WTC11 (cell line): ENCODE measurements at regions not wholly inside any gene's neighbourhood (a gene's known extent, or its start where the extent isn't known, plus 50 kb on each side); places are given as distances from the start of the nearest gene placed in this dataset.

Experiments used
- ATAC-seq: fragments of 200-7000 bp; cut with Tn5 transposase; 2 replicates; pipeline ENCODE4 v1.10.0; 2021; ENCODE audit warnings: mild to moderate bottlenecking, moderate library complexity
- CTCF ChIA-PET: fragments of 300-600 bp; sonication (Branson Sonifier 250); formaldehyde crosslinking; loops from one replicate; lab custom pipeline; 2021; ENCODE audit warnings: antibody characterized with exemption; lab: Charles Lee
- POLR2A ChIA-PET: fragments of 350-600 bp; sonication (Branson Sonifier 250); formaldehyde crosslinking; loops from one replicate; lab custom pipeline; 2021; ENCODE audit warnings: antibody characterized with exemption; lab: Charles Lee
- DNase-seq: peaks from one replicate; pipeline ENCODE4 v3.0.0; 2021; ENCODE audit warnings: low spot score
- H3K27ac Mint-ChIP-seq: 2 replicates; pipeline ENCODE4 v1.8.0; 2021; ENCODE audit warnings: mixed read lengths
- H3K27me3 Mint-ChIP-seq: 2 replicates; pipeline ENCODE4 v1.8.0; 2021; ENCODE audit warnings: low read depth, mild to moderate bottlenecking, moderate library complexity, mixed read lengths
- H3K36me3 Mint-ChIP-seq: 2 replicates; pipeline ENCODE4 v1.8.0; 2021; ENCODE audit warnings: mixed read lengths
- H3K4me1 Mint-ChIP-seq: 2 replicates; pipeline ENCODE4 v1.8.0; 2022; ENCODE audit warnings: mixed read lengths
- H3K4me3 Mint-ChIP-seq: 2 replicates; pipeline ENCODE4 v1.8.0; 2021; ENCODE audit warnings: mild to moderate bottlenecking, moderate library complexity, mixed read lengths
- H3K9me3 Mint-ChIP-seq: 2 replicates; pipeline ENCODE4 v1.8.0; 2021; ENCODE audit warnings: mixed read lengths
- AR ChIP-seq: fragments of 250-450 bp; sonication (Bioruptor Pico); IDR thresholded peaks from 2 replicates; pipeline ENCODE4 v1.9.0; 2021; ENCODE audit warnings: mild to moderate bottlenecking
- E2F1 ChIP-seq: sonication (generic); formaldehyde crosslinking; IDR thresholded peaks from 2 replicates; pipeline ENCODE4 v1.8.0; 2022; ENCODE audit warnings: mild to moderate bottlenecking, missing genetic modification reagents
- GABPB1 ChIP-seq: sonication (generic); formaldehyde crosslinking; IDR thresholded peaks from 2 replicates; pipeline ENCODE4 v1.8.1; 2023; ENCODE audit warnings: mild to moderate bottlenecking, missing genetic modification reagents
- GRHL2 ChIP-seq: fragments of 250-450 bp; sonication (Bioruptor Pico); IDR thresholded peaks from 2 replicates; pipeline ENCODE4 v1.8.0; 2022; ENCODE audit warnings: mild to moderate bottlenecking, moderate library complexity; ENCODE audit not compliant: insufficient replicate concordance, severe bottlenecking
- JAZF1 ChIP-seq: fragments of 250-450 bp; sonication (Bioruptor Pico); IDR thresholded peaks from 2 replicates; pipeline ENCODE4 v1.9.0; 2021; ENCODE audit warnings: moderate library complexity, mild to moderate bottlenecking, inconsistent platforms
- JUN ChIP-seq: sonication (generic); formaldehyde crosslinking; IDR thresholded peaks from 2 replicates; pipeline ENCODE4 v1.8.0; 2023; ENCODE audit warnings: mild to moderate bottlenecking, missing genetic modification reagents
- MYBL2 ChIP-seq: sonication (generic); formaldehyde crosslinking; IDR thresholded peaks from 2 replicates; pipeline ENCODE4 v1.8.1; 2023; ENCODE audit warnings: mild to moderate bottlenecking, moderate library complexity, missing genetic modification reagents
- NFE2L1 ChIP-seq: sonication (generic); formaldehyde crosslinking; IDR thresholded peaks from 2 replicates; pipeline ENCODE4 v1.8.1; 2023; ENCODE audit warnings: missing genetic modification reagents
- NR3C1 ChIP-seq: sonication (generic); formaldehyde crosslinking; conservative IDR thresholded peaks from 2 replicates; pipeline ENCODE4 v1.8.1; 2023; ENCODE audit warnings: low read depth, mild to moderate bottlenecking, missing genetic modification reagents
- TCF7 ChIP-seq: sonication (generic); formaldehyde crosslinking; IDR thresholded peaks from 2 replicates; pipeline ENCODE4 v1.8.0; 2022; ENCODE audit warnings: mild to moderate bottlenecking, low read depth, missing genetic modification reagents, moderate library complexity
- TEAD1 ChIP-seq: sonication (generic); formaldehyde crosslinking; IDR thresholded peaks from 2 replicates; pipeline ENCODE4 v1.8.0; 2022; ENCODE audit warnings: mild to moderate bottlenecking, missing genetic modification reagents
- ZBTB21 ChIP-seq: sonication (generic); formaldehyde crosslinking; IDR thresholded peaks from 2 replicates; pipeline ENCODE4 v1.8.1; 2023; ENCODE audit warnings: mild to moderate bottlenecking, missing genetic modification reagents, borderline replicate concordance
- ZNF232 ChIP-seq: sonication (generic); formaldehyde crosslinking; IDR thresholded peaks from 2 replicates; pipeline ENCODE4 v1.8.0; 2022; ENCODE audit warnings: mild to moderate bottlenecking, missing genetic modification reagents
- ZNF263 ChIP-seq: sonication (generic); formaldehyde crosslinking; IDR thresholded peaks from 2 replicates; pipeline ENCODE4 v1.8.1; 2022; ENCODE audit warnings: low read depth, mild to moderate bottlenecking, moderate library complexity, missing genetic modification reagents
- ZNF396 ChIP-seq: fragments of 250-450 bp; sonication (Bioruptor Pico); IDR thresholded peaks from 2 replicates; pipeline ENCODE4 v1.8.0; 2021; ENCODE audit warnings: mild to moderate bottlenecking, moderate library complexity, borderline replicate concordance
- TF ChIP-seq, protein P1 (sequence below): sonication (generic); formaldehyde crosslinking; IDR thresholded peaks from 2 replicates; pipeline ENCODE4 v1.8.1; 2023; ENCODE audit warnings: mild to moderate bottlenecking, missing genetic modification reagents, moderate library complexity
- TF ChIP-seq, protein P2 (sequence below): sonication (generic); formaldehyde crosslinking; IDR thresholded peaks from 2 replicates; pipeline ENCODE4 v1.8.0; 2022; ENCODE audit warnings: missing genetic modification reagents
- TF ChIP-seq, protein P3 (sequence below): sonication (generic); formaldehyde crosslinking; IDR thresholded peaks from 2 replicates; pipeline ENCODE4 v1.8.1; 2022; ENCODE audit warnings: mild to moderate bottlenecking, missing genetic modification reagents, moderate library complexity, borderline replicate concordance
- TF ChIP-seq, protein P4 (sequence below): sonication (generic); formaldehyde crosslinking; IDR thresholded peaks from 2 replicates; pipeline ENCODE4 v1.8.1; 2023; ENCODE audit warnings: mild to moderate bottlenecking, missing genetic modification reagents
- TF ChIP-seq, protein P5 (sequence below): sonication (generic); formaldehyde crosslinking; IDR thresholded peaks from 2 replicates; pipeline ENCODE4 v1.8.1; 2022; ENCODE audit warnings: mild to moderate bottlenecking, moderate library complexity, missing genetic modification reagents
- TF ChIP-seq, protein P6 (sequence below): sonication (generic); formaldehyde crosslinking; IDR thresholded peaks from 2 replicates; pipeline ENCODE4 v1.8.0; 2023; ENCODE audit warnings: mild to moderate bottlenecking, missing genetic modification reagents

DNA sequence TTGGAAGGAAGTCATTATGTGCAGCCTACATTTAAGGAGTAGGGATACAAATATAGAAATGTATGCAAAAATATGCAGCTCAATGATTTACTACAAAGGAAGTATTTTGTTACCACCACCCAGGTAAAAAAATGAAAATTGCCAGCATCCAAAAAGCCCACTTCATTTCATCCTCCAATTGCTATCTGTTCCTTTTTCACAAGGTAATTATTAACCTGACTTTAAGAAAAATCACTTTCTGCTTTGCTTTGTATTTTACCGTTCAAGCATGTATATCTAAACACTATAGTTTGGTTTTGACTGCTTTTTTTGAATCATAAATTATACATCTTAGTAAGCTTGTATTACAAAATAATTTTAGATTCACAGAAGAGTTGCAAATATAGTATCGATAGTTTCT, 768.5 kb upstream of the GJE1 start:
- no peak for DNase-seq
- H3K9me3 Mint-ChIP-seq = peaks cover 20% of the 10 kb centered on the region
- H3K4me3 Mint-ChIP-seq = no peak overlapping the region
- CTCF ChIA-PET = no interaction called here
- no peak overlapping the region for H3K27ac Mint-ChIP-seq
- ATAC-seq = no peak
- TF ChIP-seq, protein P1, sequence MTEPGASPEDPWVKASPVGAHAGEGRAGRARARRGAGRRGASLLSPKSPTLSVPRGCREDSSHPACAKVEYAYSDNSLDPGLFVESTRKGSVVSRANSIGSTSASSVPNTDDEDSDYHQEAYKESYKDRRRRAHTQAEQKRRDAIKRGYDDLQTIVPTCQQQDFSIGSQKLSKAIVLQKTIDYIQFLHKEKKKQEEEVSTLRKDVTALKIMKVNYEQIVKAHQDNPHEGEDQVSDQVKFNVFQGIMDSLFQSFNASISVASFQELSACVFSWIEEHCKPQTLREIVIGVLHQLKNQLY (CRISPR knock-in tag) = no peak
- no peak for TF ChIP-seq ZNF396 (CRISPR knock-in tag)
- TF ChIP-seq AR (CRISPR knock-in tag) = no peak
- TF ChIP-seq NR3C1 (CRISPR knock-in tag) = no peak
- TF ChIP-seq ZNF232 (CRISPR knock-in tag) = no peak
- TF ChIP-seq, protein P2, sequence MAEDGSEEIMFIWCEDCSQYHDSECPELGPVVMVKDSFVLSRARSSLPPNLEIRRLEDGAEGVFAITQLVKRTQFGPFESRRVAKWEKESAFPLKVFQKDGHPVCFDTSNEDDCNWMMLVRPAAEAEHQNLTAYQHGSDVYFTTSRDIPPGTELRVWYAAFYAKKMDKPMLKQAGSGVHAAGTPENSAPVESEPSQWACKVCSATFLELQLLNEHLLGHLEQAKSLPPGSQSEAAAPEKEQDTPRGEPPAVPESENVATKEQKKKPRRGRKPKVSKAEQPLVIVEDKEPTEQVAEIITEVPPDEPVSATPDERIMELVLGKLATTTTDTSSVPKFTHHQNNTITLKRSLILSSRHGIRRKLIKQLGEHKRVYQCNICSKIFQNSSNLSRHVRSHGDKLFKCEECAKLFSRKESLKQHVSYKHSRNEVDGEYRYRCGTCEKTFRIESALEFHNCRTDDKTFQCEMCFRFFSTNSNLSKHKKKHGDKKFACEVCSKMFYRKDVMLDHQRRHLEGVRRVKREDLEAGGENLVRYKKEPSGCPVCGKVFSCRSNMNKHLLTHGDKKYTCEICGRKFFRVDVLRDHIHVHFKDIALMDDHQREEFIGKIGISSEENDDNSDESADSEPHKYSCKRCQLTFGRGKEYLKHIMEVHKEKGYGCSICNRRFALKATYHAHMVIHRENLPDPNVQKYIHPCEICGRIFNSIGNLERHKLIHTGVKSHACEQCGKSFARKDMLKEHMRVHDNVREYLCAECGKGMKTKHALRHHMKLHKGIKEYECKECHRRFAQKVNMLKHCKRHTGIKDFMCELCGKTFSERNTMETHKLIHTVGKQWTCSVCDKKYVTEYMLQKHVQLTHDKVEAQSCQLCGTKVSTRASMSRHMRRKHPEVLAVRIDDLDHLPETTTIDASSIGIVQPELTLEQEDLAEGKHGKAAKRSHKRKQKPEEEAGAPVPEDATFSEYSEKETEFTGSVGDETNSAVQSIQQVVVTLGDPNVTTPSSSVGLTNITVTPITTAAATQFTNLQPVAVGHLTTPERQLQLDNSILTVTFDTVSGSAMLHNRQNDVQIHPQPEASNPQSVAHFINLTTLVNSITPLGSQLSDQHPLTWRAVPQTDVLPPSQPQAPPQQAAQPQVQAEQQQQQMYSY (CRISPR knock-in tag) = no peak
- TF ChIP-seq E2F1 (CRISPR knock-in tag) = no peak
- TF ChIP-seq, protein P3, sequence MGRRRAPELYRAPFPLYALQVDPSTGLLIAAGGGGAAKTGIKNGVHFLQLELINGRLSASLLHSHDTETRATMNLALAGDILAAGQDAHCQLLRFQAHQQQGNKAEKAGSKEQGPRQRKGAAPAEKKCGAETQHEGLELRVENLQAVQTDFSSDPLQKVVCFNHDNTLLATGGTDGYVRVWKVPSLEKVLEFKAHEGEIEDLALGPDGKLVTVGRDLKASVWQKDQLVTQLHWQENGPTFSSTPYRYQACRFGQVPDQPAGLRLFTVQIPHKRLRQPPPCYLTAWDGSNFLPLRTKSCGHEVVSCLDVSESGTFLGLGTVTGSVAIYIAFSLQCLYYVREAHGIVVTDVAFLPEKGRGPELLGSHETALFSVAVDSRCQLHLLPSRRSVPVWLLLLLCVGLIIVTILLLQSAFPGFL = no peak
- TF ChIP-seq JAZF1 (CRISPR knock-in tag) = no peak
- no peak for TF ChIP-seq TEAD1
- TF ChIP-seq, protein P4, sequence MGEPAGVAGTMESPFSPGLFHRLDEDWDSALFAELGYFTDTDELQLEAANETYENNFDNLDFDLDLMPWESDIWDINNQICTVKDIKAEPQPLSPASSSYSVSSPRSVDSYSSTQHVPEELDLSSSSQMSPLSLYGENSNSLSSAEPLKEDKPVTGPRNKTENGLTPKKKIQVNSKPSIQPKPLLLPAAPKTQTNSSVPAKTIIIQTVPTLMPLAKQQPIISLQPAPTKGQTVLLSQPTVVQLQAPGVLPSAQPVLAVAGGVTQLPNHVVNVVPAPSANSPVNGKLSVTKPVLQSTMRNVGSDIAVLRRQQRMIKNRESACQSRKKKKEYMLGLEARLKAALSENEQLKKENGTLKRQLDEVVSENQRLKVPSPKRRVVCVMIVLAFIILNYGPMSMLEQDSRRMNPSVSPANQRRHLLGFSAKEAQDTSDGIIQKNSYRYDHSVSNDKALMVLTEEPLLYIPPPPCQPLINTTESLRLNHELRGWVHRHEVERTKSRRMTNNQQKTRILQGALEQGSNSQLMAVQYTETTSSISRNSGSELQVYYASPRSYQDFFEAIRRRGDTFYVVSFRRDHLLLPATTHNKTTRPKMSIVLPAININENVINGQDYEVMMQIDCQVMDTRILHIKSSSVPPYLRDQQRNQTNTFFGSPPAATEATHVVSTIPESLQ = no peak
- TF ChIP-seq TCF7 = no peak
- no peaks in the 10 kb centered on the region for H3K27me3 Mint-ChIP-seq
- peaks cover 8% of the 10 kb centered on the region for H3K4me1 Mint-ChIP-seq
- POLR2A ChIA-PET = no interaction called here
- H3K36me3 Mint-ChIP-seq = peaks cover 13% of the 10 kb centered on the region

- Mint-ChIP-seq H3K27ac (no peak overlapping the region), H3K4me3 (no peak overlapping the region), H3K27me3 (no peaks in the 10 kb centered on the region), H3K9me3 (peaks cover 20% of the 10 kb centered on the region), H3K36me3 (peaks cover 23% of the 10 kb centered on the region), H3K4me1 (peaks cover 8% of the 10 kb centered on the region)
- DNase-seq (no peak), ATAC-seq (no peak)
- ChIA-PET CTCF (no interaction called here), POLR2A (no interaction called here)
- no peak for TF ChIP-seq GABPB1 (CRISPR knock-in tag)
- TF ChIP-seq JUN (CRISPR knock-in tag) = no peak
- no peak for TF ChIP-seq MYBL2 (CRISPR knock-in tag)
- no peak for TF ChIP-seq ZBTB21 (CRISPR knock-in tag)
- TF ChIP-seq ZNF232 (CRISPR knock-in tag) = no peak
- TF ChIP-seq NFE2L1 (CRISPR knock-in tag) = no peak
- no peak for TF ChIP-seq GRHL2 (CRISPR knock-in tag)
- no peak for TF ChIP-seq ZNF263 (CRISPR knock-in tag)
- TF ChIP-seq, protein P5, sequence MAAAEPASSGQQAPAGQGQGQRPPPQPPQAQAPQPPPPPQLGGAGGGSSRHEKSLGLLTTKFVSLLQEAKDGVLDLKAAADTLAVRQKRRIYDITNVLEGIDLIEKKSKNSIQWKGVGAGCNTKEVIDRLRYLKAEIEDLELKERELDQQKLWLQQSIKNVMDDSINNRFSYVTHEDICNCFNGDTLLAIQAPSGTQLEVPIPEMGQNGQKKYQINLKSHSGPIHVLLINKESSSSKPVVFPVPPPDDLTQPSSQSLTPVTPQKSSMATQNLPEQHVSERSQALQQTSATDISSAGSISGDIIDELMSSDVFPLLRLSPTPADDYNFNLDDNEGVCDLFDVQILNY (CRISPR knock-in tag) = no peak
- TF ChIP-seq, protein P6, sequence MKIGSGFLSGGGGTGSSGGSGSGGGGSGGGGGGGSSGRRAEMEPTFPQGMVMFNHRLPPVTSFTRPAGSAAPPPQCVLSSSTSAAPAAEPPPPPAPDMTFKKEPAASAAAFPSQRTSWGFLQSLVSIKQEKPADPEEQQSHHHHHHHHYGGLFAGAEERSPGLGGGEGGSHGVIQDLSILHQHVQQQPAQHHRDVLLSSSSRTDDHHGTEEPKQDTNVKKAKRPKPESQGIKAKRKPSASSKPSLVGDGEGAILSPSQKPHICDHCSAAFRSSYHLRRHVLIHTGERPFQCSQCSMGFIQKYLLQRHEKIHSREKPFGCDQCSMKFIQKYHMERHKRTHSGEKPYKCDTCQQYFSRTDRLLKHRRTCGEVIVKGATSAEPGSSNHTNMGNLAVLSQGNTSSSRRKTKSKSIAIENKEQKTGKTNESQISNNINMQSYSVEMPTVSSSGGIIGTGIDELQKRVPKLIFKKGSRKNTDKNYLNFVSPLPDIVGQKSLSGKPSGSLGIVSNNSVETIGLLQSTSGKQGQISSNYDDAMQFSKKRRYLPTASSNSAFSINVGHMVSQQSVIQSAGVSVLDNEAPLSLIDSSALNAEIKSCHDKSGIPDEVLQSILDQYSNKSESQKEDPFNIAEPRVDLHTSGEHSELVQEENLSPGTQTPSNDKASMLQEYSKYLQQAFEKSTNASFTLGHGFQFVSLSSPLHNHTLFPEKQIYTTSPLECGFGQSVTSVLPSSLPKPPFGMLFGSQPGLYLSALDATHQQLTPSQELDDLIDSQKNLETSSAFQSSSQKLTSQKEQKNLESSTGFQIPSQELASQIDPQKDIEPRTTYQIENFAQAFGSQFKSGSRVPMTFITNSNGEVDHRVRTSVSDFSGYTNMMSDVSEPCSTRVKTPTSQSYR (CRISPR knock-in tag) = no peak
Measured at GRCh38 chr6:141361559-141361958, 771.2 kb upstream of the GJE1 start.
